K562 (cell line): ENCODE measurements at regions not wholly inside any gene's neighbourhood (a gene's known extent, or its start where the extent isn't known, plus 50 kb on each side); places are given as distances from the start of the nearest gene placed in this dataset.

Experiments used
- ATF2 ChIP-seq: sonication (generic); formaldehyde crosslinking; IDR thresholded peaks from 2 replicates; pipeline ENCODE4 v1.8.1; 2022; ENCODE audit warnings: missing genetic modification reagents
- CBX3 ChIP-seq, 2 experiments: IDR thresholded peaks; 1 replicate in 1 of 2; 2 replicates in 1 of 2; pipeline ENCODE4 v1.6.1; 2012; ENCODE audit warnings: inconsistent platforms in 2 of 2, low read length in 2 of 2, borderline replicate concordance in 1 of 2, control low read depth in 1 of 2
- ELF4 ChIP-seq: fragments of 450-650 bp; formaldehyde crosslinking; IDR thresholded peaks from 2 replicates; pipeline ENCODE4 v1.4.0; 2022; ENCODE audit warnings: missing genetic modification characterization
- PML ChIP-seq: IDR thresholded peaks from 2 replicates; pipeline ENCODE4 v1.6.1; 2012; ENCODE audit warnings: low read length, inconsistent platforms
- TRIM24 ChIP-seq, 2 experiments: fragments of 450-650 bp; IDR thresholded peaks; 2 replicates each; pipeline ENCODE4 v1.6.1; 2016
- ZNF696 ChIP-seq: fragments of 250-450 bp; sonication (Bioruptor Pico); conservative IDR thresholded peaks from 2 replicates; pipeline ENCODE4 v1.4.0; 2020; ENCODE audit warnings: mild to moderate bottlenecking, moderate library complexity
- TF ChIP-seq, protein P1 (sequence below), 2 experiments: fragments of 450-650 bp; formaldehyde crosslinking in 1 of 2; IDR thresholded peaks; 2 replicates each; pipeline versions ENCODE4 v1.4.0 to v1.6.1; 2014 to 2020; ENCODE audit warnings: mild to moderate bottlenecking in 2 of 2, borderline replicate concordance in 1 of 2, low read depth in 1 of 2

DNA sequence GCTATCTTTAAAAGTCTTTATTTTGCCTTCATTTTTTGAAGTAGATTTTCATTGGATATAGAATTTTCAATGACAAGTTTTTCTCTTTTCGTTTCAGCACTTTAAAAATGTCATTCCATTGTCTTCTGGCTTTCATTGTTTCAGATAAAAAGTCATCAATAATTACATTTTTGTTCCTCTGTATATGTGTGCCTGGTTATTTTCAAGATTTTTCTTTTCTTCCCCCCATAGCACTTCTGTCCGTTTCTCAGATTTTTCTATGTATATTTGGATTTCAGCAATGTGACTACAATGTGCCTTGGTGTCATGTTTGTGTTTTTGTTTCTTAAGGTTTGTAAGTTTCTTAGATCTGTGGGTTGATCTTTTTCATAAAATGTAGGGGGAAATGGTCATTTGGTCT is 66.3 kb upstream of the HSD17B12 start (continued):
- TF ChIP-seq ATF2 (CRISPR knock-in tag) (no peak), CBX3 (IDR thresholded peaks at IDR 0.05; ENCODE audit: borderline replicate concordance in 1 of 2, low read length in 2 of 2) (peak in 1 of 2 experiments; percentile 81; a peak in 2 of 3 replicates), PML (no peak), ZNF696 (CRISPR knock-in tag) (no peak), TRIM24 (IDR thresholded peaks at IDR 0.05) (peak in 1 of 2 experiments; percentile 45; a peak in 1 of 4 replicates), ELF4 (CRISPR knock-in tag) (no peak)
- TF ChIP-seq, protein P1, sequence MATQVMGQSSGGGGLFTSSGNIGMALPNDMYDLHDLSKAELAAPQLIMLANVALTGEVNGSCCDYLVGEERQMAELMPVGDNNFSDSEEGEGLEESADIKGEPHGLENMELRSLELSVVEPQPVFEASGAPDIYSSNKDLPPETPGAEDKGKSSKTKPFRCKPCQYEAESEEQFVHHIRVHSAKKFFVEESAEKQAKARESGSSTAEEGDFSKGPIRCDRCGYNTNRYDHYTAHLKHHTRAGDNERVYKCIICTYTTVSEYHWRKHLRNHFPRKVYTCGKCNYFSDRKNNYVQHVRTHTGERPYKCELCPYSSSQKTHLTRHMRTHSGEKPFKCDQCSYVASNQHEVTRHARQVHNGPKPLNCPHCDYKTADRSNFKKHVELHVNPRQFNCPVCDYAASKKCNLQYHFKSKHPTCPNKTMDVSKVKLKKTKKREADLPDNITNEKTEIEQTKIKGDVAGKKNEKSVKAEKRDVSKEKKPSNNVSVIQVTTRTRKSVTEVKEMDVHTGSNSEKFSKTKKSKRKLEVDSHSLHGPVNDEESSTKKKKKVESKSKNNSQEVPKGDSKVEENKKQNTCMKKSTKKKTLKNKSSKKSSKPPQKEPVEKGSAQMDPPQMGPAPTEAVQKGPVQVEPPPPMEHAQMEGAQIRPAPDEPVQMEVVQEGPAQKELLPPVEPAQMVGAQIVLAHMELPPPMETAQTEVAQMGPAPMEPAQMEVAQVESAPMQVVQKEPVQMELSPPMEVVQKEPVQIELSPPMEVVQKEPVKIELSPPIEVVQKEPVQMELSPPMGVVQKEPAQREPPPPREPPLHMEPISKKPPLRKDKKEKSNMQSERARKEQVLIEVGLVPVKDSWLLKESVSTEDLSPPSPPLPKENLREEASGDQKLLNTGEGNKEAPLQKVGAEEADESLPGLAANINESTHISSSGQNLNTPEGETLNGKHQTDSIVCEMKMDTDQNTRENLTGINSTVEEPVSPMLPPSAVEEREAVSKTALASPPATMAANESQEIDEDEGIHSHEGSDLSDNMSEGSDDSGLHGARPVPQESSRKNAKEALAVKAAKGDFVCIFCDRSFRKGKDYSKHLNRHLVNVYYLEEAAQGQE (IDR thresholded peaks at IDR 0.05; ENCODE audit: borderline replicate concordance) = 0 out of 2 replicates have a peak, but pooled peaks have one; percentile 7
- TF ChIP-seq, protein P1 (CRISPR knock-in tag; IDR thresholded peaks at IDR 0.05; ENCODE audit: low read depth) = no peak
